ENCODE measurements at regions not wholly inside any gene's neighbourhood (a gene's known extent, or its start where the extent isn't known, plus 50 kb on each side); places are given as distances from the start of the nearest gene placed in this dataset.

- DNase-seq = no peak
Measured at GRCh38 chr15:60095711-60096110, 91.6 kb downstream of the FOXB1 start.

DNA sequence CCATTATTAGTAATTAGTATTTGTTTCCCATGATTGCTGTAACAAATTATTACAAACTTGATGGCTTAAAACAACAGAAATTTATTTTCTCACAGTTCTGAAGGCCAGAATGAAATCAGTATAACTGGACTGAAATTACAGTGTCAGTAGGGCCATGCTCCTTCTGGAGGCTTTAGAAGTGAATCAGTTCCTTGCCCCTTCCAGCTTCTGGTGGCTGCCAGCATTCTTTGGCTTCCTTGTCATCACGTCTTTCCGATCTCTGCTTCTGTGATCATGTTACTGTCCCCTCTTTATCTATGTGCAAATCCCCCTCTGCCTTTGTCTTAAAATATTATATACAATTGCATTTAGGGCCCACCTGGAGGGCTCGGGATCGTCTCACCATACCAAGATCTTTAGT, 92.0 kb downstream of the FOXB1 start:
- DNase-seq = no peak

DNA sequence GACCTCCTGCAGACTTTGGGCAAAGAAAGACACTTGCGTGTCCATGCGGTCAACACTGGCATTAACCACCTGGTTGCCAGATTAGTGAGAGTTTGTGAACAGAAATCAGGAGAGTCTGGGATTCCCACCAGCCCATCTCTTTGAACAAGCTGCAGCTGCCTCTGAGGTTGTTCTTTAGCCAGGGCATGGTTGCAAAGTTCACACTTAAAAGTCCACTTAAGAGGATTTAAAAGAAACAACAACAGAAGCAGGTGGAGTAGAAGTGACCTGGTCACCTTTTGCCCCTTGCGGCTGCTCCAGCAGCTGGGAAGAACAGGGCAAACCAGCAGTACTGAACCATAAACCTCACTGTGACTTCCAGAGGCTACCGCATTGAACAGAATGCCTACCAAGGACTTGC, 97.3 kb downstream of the FOXB1 start:
- no peak for DNase-seq

DNA sequence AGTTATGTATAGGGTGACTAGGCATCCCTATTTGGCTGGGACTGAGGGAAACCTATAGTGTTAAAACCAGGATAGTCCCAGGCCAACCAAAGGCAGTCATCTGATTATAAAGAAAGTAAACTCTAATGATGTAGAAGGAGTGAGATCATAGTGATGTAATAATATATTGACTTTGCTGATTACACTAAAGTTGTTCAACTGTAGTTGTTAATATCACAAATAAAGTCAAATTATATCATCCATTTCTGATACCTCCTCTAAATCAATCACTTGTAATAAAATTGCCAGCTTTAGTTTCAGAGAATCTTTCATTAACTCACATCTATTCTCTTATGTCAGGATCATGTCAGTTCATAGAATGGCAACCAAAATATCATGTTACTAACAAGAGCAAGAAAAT, 98.6 kb downstream of the FOXB1 start:
- DNase-seq = no peak

GRCh38 chr15:60110909-60111308, 106.8 kb downstream of the FOXB1 start:
- no peak for DNase-seq

GRCh38 chr15:60115579-60116380, 111.7 kb downstream of the FOXB1 start:
- DNase-seq = no peak

DNA sequence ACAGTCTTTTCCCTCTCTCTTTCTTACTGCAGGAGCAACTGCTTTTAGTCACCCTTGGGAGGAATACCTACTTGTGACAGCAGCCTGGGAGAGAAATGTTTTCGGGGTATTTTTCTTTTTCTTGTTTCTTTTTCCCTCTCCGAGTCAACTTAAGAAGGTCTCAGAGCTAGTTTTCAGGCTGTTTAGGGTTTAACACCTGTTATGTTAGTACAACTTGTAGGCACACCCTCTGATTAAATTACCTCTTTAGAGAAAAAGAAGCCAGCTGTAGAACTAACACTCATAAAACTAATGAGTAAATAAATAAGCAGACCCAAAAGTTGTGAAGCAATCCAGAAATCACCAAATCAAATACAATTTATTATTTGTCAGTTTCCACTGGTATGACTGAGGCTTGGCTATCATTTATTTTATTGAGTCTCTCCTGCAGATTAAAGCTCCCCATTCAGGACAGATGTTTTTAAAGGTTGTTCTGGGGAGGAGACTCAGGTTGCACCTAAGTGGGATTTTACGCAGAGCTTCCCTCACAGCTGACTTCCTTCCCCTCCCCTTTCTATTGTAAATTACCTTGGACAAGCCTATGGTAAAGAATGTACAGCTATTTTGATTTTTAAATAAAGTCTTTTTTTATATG, 112.5 kb downstream of the FOXB1 start:
- no peak for DNase-seq

DNA sequence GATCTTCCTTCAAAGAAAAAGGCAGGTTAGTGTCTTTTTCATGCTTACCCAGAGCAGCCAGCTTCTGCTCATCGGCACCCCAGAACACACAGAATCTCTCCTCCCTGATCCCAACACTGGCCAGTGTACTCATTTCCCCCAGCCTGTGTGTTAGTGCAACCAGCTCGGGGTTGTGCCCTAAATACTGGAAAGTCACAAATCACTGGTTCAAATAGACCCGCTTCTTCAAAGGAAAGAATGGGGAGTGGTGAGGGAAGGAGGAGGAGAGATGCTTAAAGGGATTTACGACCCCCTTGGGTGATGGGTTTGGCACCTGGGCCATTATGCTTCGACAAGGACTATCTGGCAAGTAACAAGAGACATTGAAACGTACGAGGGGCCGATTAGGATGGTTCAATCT, 114.0 kb downstream of the FOXB1 start:
- no peak for DNase-seq

DNA sequence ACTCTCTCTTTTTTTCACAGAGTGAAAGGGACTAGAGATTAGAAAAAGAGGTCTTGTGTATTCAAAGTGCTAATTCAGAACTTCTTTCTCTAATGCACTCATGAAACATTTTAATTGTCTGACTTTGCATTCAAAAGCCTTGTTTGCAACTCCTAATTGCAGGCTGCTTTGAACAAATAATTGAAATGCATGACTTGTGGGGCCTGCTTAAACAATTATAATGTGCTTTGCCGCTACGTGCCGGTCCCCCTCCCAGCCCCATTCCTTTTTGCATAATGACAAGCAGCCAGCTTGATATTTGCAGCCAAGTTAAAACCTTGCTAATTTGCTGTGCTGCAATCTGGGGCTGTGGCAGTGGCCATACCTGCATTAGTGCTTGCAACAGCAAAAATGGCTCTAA, 114.5 kb downstream of the FOXB1 start:
- DNase-seq = no peak

DNA sequence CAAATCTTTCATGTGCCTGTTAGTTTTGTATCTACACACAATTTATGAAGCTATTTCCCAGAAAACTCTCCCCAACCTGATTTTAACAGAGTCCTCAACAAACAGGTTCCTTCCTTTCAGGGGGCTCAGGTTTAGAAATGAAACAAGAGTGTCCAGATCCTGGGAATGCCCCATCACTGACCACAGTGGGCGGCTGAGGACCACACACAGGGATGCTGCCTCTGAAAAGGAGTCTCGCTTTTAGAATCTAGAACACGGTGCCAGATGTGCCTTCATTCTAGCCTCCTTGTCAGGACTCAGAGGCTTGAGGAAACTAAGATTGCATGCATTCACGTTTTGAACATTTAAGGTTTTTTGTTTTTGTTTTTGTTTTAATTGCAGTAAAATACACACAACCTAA, 115.0 kb downstream of the FOXB1 start:
- no peak for DNase-seq

DNA sequence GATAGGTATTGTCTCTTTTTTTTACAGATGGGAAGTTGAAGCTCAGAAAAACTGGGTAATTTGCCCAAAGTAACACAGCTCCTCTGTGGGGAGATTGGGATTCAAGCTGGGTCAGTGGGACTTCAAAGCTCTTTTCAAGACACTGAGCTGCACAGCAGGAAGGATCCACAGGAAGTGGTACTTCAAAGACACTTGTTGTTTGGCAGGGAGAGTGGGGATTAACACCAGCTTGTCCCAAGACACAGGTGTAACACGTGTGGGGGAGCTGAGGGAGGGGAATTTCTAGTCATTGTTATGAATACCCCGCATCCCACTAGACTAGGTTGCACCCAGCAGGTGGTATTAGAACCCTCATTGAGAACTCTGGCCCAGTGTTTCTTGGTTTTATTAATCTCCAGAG, 116.0 kb downstream of the FOXB1 start:
- DNase-seq = no peak

GRCh38 chr15:60121845-60122244, 117.7 kb downstream of the FOXB1 start:
- no peak for DNase-seq

DNA sequence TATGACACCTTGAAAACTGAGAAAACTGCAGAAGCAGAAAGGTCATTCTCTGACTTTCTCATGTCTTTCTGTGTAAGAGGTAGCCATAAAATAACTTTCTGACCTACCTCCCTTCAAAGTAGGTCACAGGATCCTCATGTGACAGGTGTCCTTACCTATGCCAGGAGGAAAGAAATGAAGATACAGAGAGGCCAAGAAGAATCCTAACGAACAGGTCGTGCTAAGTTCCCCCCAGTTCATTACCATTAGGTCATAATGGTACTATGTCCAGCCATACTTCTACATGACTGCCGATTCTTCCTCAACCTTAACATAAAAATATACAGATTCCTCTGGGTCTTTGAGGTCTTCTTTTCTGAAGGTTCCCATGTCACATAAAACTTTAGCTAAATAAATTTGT, 118.6 kb downstream of the FOXB1 start:
- no peak for DNase-seq

DNA sequence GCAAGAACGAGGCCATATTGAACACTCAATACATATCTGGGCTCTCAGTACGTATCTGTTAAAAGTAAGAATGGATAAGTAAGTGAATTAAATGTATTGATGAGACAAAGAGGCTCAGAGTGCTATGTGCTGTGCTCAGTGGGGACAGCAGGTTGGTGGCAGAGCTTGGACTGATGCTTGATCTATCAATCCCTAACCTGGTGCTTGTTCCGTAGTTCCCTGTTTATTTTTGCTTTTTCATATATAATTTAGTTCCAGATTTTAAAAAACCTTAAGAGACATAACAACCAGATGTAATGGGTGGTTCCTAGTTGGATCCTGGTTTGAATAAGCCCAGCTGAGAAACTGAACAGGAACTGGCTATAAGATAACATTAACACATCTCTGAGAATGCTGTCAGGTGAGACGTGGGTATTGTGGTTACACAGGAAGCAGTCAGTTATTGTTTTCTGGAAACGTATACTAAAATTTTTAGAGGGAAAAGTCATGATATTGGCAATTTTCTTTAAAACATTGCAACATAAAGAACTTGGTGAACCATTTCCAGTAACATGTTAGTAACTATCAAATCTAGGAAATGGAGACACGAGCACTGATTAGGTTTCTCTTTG, 120.5 kb downstream of the FOXB1 start:
- DNase-seq = no peak

DNA sequence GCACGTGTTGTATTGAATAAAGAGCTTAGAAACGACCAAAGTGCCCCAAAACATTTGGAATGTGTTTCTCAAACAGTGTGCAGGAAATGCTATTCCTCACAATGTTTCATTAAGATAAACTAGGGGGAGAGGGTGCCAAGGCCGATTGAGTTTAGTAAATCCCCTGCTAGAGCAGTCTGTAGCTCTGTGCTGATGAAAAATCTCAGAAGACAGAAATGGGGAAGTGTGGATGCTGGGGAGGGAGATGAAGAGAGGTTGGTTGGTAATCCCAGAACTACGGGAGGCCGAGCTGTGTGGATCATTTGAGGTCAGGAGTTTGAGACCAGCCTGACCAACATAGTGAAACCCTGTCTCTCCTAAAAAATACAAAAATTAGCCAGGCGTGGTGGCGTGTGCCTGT, 121.2 kb downstream of the FOXB1 start:
- no peak for DNase-seq

DNA sequence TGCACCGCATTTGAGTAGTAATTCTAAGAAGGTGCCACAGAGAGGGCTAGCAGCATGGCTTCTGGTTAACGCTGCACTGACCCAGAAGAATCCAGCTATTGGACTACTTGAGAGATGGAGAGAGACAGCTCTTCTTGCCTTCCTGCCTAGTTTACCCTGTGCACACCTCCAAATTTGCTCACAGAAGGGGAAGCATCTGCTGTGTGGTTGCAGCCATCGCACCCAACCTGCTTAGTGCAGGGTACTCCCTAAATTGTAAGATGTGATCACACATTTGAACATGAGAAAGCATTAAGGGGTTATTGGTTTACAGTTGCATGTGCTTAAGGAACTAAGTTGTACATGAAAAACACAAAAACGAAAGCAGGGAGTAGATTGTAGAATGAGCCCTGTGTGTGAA, 122.1 kb downstream of the FOXB1 start:
- DNase-seq = no peak

GRCh38 chr15:60126661-60127060, 122.5 kb downstream of the FOXB1 start:
- no peak for DNase-seq

DNA sequence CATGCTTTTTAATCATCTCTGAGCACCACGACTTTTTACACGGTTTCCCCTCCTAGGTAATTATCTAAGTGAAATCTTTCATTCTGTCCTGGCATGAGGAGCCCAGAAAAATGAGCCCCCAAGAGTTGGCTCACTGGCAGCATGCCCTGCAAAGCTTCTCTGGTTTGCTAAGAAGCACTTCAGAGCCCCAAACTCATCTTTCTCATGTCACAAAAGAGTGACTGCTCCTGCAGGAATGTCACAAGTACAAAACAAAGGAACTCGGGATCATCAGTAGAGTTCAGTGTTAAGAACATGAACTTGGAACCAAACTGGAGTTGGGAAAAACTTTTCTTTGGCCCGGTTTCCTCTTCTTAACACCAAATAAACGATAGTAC, 123.9 kb downstream of the FOXB1 start:
- no peak for DNase-seq

DNA sequence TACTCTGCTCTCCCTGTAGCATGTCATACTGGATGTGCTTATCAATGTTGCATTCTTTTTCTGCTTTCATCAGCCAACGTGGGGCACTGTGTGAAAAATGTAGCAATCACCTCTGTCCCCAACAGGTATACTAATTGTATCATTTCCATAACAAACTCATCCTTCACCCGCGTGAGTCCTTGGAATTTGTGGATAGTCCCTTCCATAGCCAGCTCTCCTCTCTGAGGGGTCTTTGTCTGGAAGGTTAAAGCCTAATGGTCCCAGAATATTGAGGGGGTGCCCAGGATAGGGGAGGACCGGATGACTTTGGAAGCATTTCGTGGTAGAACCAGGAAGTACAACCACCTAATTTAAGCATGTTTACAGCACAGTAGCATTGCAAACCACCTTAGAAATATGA, 124.6 kb downstream of the FOXB1 start:
- DNase-seq = no peak

DNA sequence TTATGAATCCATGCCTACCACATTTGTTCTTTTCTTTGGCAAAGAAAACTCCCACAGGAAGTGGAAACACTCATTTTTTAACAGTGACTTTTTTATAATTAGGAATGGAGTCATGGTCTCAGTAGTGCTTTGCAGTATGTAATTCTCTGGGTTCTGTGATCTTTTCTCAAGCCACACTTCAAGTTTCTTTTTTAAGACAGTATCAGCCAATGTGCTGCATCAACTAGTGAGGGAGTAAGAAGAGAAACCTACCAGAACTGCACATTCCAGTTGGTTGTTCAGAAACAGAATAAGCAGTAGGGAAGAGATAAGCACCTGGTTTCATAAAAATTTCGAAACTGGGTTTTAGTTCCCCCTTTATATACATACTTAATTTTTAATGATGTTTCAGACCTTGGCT, 126.3 kb downstream of the FOXB1 start:
- DNase-seq = no peak

DNA sequence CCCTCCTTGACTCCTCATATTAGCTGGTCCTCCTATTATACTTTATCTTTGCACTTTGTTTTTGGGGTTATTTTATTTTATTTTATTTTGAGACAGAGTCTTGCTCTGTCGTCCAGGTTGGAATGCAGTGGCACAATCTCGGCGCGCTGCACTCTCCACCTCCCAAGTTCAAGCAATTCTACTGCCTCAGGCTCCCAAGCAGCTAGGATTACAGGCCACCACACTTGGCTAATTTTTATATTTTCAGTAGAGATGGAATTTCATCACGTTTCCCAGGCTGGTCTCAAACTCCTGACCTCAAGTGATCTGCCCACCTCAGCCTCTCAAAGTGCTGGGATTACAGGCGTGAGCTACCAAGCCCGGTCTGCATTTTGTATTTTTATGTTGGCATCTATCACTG, 126.7 kb downstream of the FOXB1 start:
- DNase-seq = no peak

- no peak for DNase-seq
Measured at GRCh38 chr15:60134609-60135008, 130.5 kb downstream of the FOXB1 start.

DNA sequence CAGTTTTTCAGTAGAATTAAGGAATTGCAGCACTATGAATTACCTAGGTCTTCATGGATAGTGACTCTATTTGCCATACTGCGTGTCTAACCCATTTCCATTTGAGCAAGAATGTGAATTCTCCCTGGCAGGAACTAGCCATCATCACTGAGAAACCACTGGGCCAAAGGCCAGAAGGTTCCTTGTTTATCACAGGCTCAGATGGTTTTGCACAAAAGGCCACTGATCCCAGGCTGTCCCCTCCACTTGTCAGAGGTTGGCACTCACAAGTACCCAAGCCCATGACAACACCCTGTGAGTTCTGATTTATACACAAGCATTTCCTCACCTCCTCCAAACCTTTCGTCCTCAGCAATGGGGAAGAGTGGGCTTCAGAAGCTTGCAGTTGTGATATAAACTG, 131.8 kb downstream of the FOXB1 start:
- DNase-seq = no peak

DNA sequence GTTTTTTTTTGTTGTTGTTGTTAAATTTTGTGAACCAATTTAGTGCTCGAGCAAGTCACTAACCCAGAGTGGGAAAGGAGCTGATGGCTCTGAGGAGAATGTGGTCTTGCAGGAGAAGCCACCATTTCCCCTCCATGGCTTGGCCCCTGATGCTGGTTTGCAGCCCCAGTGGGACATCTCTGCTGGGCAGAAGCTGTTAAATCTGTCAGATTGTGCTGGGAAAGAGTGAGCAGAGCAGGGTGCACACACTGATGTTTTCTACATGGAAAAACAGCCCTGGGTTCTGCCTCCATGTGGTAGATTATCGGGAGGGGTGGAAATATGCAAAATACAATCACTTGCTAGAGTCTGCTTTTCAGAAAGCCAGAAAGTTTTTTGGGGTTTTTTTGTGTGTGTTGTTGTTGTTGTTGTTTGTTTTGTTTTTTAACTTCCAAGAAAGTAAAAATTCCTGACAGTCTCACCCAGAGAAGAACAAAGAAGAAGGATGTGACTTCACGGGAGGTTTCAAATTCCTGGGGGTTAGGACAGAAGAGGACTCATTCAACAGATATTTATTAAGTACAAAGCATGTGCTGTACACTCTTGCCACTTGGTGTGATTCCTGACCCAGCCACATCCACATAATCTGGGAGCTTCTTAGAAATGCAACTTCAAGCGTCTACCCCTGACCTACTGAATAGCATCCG, 133.7 kb downstream of the FOXB1 start:
- no peak for DNase-seq
